Glomerular visceral epithelial cell (primary cell): ENCODE measurements at regions not wholly inside any gene's neighbourhood (a gene's known extent, or its start where the extent isn't known, plus 50 kb on each side); places are given as distances from the start of the nearest gene placed in this dataset.

ENCODE experiments used
- DNase-seq: peaks from one replicate; pipeline ENCODE4 v3.0.0-alpha.2; 2016; ENCODE audit errors: extremely low spot score

- no peak for DNase-seq
Observed at GRCh38 chr4:8756816-8757215, 114.8 kb downstream of the HMX1 start.

GRCh38 chr4:8754634-8755589 is 116.7 kb downstream of the HMX1 start:
- no peak for DNase-seq

- DNase-seq = no peak
Observed at GRCh38 chr4:8748236-8748575, 123.4 kb downstream of the HMX1 start.

- no peak for DNase-seq
Observed at GRCh38 chr4:8747467-8748235, 124.0 kb downstream of the HMX1 start.

GRCh38 chr4:8746523-8747466 is 124.8 kb downstream of the HMX1 start:
- DNase-seq = no peak

GRCh38 chr4:8745826-8746225 is 125.8 kb downstream of the HMX1 start:
- no peak for DNase-seq

GRCh38 chr4:8745005-8745790 is 126.4 kb downstream of the HMX1 start:
- DNase-seq = no peak

GRCh38 chr4:8744083-8744805 is 127.4 kb downstream of the HMX1 start:
- DNase-seq = no peak

- no peak for DNase-seq
Observed at GRCh38 chr4:8742546-8742945, 129.1 kb downstream of the HMX1 start.

- no peak for DNase-seq
Observed at GRCh38 chr4:8741513-8742226, 130.0 kb downstream of the HMX1 start.

- no peak for DNase-seq
Observed at GRCh38 chr4:8740666-8741395, 130.8 kb downstream of the HMX1 start.

GRCh38 chr4:8739820-8740665 is 131.6 kb downstream of the HMX1 start:
- DNase-seq = no peak

- DNase-seq = no peak
Observed at GRCh38 chr4:8739317-8739716, 132.3 kb downstream of the HMX1 start.

- no peak for DNase-seq
Observed at GRCh38 chr4:8738471-8738931, 133.1 kb downstream of the HMX1 start.

- DNase-seq = no peak
Observed at GRCh38 chr4:8737601-8738279, 133.9 kb downstream of the HMX1 start.

- DNase-seq = no peak
Observed at GRCh38 chr4:8737075-8737474, 134.6 kb downstream of the HMX1 start.

GRCh38 chr4:8736090-8736825 is 135.4 kb downstream of the HMX1 start:
- DNase-seq = no peak
